ENCODE measurements at regions not wholly inside any gene's neighbourhood (a gene's known extent, or its start where the extent isn't known, plus 50 kb on each side); places are given as distances from the start of the nearest gene placed in this dataset.
"Not testable (repeated sequence)": the region's sequence is repeated elsewhere in the genome, so short reads cannot be mapped to it uniquely, and the experiment has no call there.

GRCh38 chr7:56291-56913 is 136.0 kb upstream of the FAM20C start:
- no peak for DNase-seq

- no peak for DNase-seq
Measured at GRCh38 chr7:57071-57470, 135.3 kb upstream of the FAM20C start.

- no peak for DNase-seq
Measured at GRCh38 chr7:57482-58255, 134.7 kb upstream of the FAM20C start.

- DNase-seq: no peak
Measured at GRCh38 chr7:58316-58715, 134.1 kb upstream of the FAM20C start.

- DNase-seq: no peak
Measured at GRCh38 chr7:59079-60016, 133.0 kb upstream of the FAM20C start.

GRCh38 chr7:60017-60675 is 132.2 kb upstream of the FAM20C start:
- no peak for DNase-seq

GRCh38 chr7:60706-61105 is 131.7 kb upstream of the FAM20C start:
- DNase-seq: no peak

GRCh38 chr7:61111-61510 is 131.3 kb upstream of the FAM20C start:
- no peak for DNase-seq

GRCh38 chr7:61576-62360 is 130.6 kb upstream of the FAM20C start:
- DNase-seq: no peak

GRCh38 chr7:62361-63116 is 129.8 kb upstream of the FAM20C start:
- no peak for DNase-seq

- DNase-seq: no peak
Measured at GRCh38 chr7:63117-63480, 129.3 kb upstream of the FAM20C start.

GRCh38 chr7:63521-64021 is 128.8 kb upstream of the FAM20C start:
- DNase-seq: no peak

- DNase-seq: peak; percentile 25
Measured at GRCh38 chr7:64098-64915, 128.1 kb upstream of the FAM20C start.

- no peak for DNase-seq
Measured at GRCh38 chr7:64916-65341, 127.4 kb upstream of the FAM20C start.

- no peak for DNase-seq
Measured at GRCh38 chr7:65554-65953, 126.8 kb upstream of the FAM20C start.

- no peak for DNase-seq
Measured at GRCh38 chr7:66296-66695, 126.1 kb upstream of the FAM20C start.

- DNase-seq: no peak
Measured at GRCh38 chr7:66741-67140, 125.6 kb upstream of the FAM20C start.

- DNase-seq: no peak
Measured at GRCh38 chr7:67661-68395, 124.5 kb upstream of the FAM20C start.

GRCh38 chr7:68629-69028 is 123.7 kb upstream of the FAM20C start:
- peak; percentile 19 for DNase-seq

GRCh38 chr7:69052-69451 is 123.3 kb upstream of the FAM20C start:
- DNase-seq: not testable (repeated sequence)

All from DMS53 (cell line).